ENCODE measurements at regions not wholly inside any gene's neighbourhood (a gene's known extent, or its start where the extent isn't known, plus 50 kb on each side); places are given as distances from the start of the nearest gene placed in this dataset.

GRCh38 chr3:148227534-148227933, 470.2 kb upstream of the AGTR1 start:
- Histone ChIP-seq H3K4me2 (ENCODE audit: low read depth, low read length) (no peak overlapping the region), H3K9me1 (ENCODE audit: insufficient read depth, low read length) (no peaks in the 10 kb centered on the region), H3K14ac (replicated peaks; ENCODE audit: low read depth, low read length) (no peak overlapping the region), H3K23ac (ENCODE audit: low read depth, low read length) (no peak overlapping the region), H4K8ac (ENCODE audit: low read depth in 2 of 2, low read length in 2 of 2) (no peak overlapping the region), H4K91ac (ENCODE audit: insufficient read depth, low read depth, low read length) (no peak overlapping the region), H2BK20ac (ENCODE audit: low read depth, low read length) (no peak overlapping the region), H2AFZ (replicated peaks; ENCODE audit: low read length, poor library complexity) (no peak overlapping the region), H3K79me1 (ENCODE audit: low read depth in 1 of 2, low read length in 2 of 2) (no peaks in the 10 kb centered on the region), H3K27me3 (ENCODE audit: control insufficient read depth, insufficient read depth, low read length) (no peaks in the 10 kb centered on the region), H2BK120ac (ENCODE audit: low read depth, low read length) (no peak overlapping the region), H2AK9ac (replicated peaks; ENCODE audit: low read depth, low read length, poor library complexity) (no peak overlapping the region), H3K56ac (ENCODE audit: extremely low read depth, insufficient read depth, low read length) (no peak overlapping the region), H2AK5ac (ENCODE audit: low read depth, low read length) (no peak overlapping the region), H3K4me3 (ENCODE audit: insufficient read depth, low read depth, low read length) (no peak overlapping the region), H2BK5ac (ENCODE audit: low read depth, low read length, poor library complexity, severe bottlenecking) (no peak overlapping the region), H2BK15ac (ENCODE audit: low read depth, low read length) (no peak overlapping the region), H3K18ac (ENCODE audit: low read depth, low read length) (no peak overlapping the region), H3K27ac (ENCODE audit: insufficient read depth, low read length) (no peak overlapping the region), H3K4ac (ENCODE audit: low read depth, low read length) (no peak overlapping the region), H3K9me3 (ENCODE audit: control insufficient read depth, insufficient read depth, low read length) (no peaks in the 10 kb centered on the region), H3K4me1 (ENCODE audit: control insufficient read depth, insufficient read depth, low read length) (no peaks in the 10 kb centered on the region), H3K9ac (ENCODE audit: low read depth, low read length) (no peak overlapping the region), H3K36me3 (ENCODE audit: control insufficient read depth, insufficient read depth, low read length) (no peaks in the 10 kb centered on the region), H4K20me1 (ENCODE audit: insufficient read depth, low read length) (no peaks in the 10 kb centered on the region), H4K5ac (ENCODE audit: low read depth, low read length) (no peak overlapping the region)
- intact Hi-C loops (cut with micrococcal nuclease) (no loop called here), dilution Hi-C loops (cut with HindIII; ENCODE audit: low sequenced_read_pairs, unreplicated experiment) (no loop called here), in situ Hi-C loops (cut with MboI; ENCODE audit: low sequenced_read_pairs) (no loop called here)
- TF ChIP-seq CTCF (conservative IDR thresholded peaks at IDR 0.05; ENCODE audit: low read depth, low read length), result no peak
- TF ChIP-seq USF2 (IDR thresholded peaks at IDR 0.05; ENCODE audit: low read depth, low read length), result no peak
- TF ChIP-seq RAD21 (IDR thresholded peaks at IDR 0.05; ENCODE audit: low read length), result no peak
- TF ChIP-seq ELK1 (IDR thresholded peaks at IDR 0.05; ENCODE audit: borderline replicate concordance, low read depth, low read length), result no peak
- no peak for TF ChIP-seq MAZ (IDR thresholded peaks at IDR 0.05; ENCODE audit: borderline replicate concordance, low read depth, low read length)
- no peak for TF ChIP-seq RCOR1 (IDR thresholded peaks at IDR 0.05; ENCODE audit: insufficient replicate concordance, low read length)
- no peak for TF ChIP-seq BHLHE40 (IDR thresholded peaks at IDR 0.05; ENCODE audit: low read depth, low read length)
- no TSS peak for BruUV-seq (replicated peaks)
- CTCF ChIA-PET, result interaction anchor here (0.6 kb wide), 1 partner anchor 144 kb away, joined by 3 read pairs; no protein-coding TSS in a partner anchor
- no CpG with 5 or more reads among the region's 1 CpG for WGBS, 2 experiments (ENCODE audit: extremely low coverage in 2 of 2, insufficient read length in 1 of 2)
- POLR2A ChIA-PET (ENCODE audit: unreplicated experiment), result no interaction called here
- peak; percentile 78 for ATAC-seq (ENCODE audit: low read depth)
- peak; percentile 39 for DNase-seq

All from IMR-90 (cell line).